ENCODE measurements at regions not wholly inside any gene's neighbourhood (a gene's known extent, or its start where the extent isn't known, plus 50 kb on each side); places are given as distances from the start of the nearest gene placed in this dataset.
"Not testable (repeated sequence)": the region's sequence is repeated elsewhere in the genome, so short reads cannot be mapped to it uniquely, and the experiment has no call there.

DNA sequence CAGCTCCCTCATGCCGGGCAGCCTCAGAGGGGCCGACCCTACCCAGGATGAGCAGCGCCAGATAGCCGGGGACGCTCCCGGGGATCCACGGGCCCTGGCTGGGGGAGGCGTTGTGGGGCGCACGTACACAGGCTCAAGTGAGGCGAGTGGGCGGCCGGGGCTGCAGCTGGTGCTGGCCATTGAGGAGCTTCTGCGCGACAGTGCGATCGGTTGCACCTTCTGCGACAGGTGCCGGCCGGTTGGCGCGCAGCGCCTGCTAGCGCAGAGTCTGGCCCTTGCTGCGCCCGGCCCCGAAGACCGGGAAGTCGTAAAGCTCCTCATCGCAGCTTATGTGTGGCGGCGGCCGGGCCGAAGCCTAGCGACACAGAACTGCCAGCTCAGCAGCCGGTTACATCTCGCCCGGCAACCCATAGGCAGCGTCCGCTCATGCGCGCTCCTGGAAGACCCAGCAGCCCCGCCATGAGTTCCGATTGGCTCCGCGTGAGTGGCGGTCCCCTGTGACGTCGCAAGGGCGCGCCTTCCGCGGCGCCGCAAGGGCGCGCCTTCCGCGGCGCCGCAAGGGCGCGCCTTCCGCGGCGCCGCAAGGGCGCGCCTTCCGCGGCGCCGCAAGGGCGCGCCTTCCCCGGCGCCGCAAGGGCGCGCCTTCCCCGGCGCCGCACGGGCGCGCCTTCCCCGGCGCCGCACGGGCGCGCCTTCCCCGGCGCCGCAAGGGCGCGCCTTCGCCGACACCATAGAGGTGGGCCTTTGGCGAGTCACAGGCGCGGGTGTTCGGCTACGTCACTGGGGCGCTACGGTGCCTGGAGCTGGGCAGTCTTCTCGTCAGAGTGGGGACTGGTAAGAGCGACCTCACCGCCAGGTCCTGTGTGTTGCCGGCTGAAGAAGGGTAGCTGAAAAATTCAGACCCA, 308.6 kb downstream of the ZNF37A start (continued):
- TF ChIP-seq, protein P1, sequence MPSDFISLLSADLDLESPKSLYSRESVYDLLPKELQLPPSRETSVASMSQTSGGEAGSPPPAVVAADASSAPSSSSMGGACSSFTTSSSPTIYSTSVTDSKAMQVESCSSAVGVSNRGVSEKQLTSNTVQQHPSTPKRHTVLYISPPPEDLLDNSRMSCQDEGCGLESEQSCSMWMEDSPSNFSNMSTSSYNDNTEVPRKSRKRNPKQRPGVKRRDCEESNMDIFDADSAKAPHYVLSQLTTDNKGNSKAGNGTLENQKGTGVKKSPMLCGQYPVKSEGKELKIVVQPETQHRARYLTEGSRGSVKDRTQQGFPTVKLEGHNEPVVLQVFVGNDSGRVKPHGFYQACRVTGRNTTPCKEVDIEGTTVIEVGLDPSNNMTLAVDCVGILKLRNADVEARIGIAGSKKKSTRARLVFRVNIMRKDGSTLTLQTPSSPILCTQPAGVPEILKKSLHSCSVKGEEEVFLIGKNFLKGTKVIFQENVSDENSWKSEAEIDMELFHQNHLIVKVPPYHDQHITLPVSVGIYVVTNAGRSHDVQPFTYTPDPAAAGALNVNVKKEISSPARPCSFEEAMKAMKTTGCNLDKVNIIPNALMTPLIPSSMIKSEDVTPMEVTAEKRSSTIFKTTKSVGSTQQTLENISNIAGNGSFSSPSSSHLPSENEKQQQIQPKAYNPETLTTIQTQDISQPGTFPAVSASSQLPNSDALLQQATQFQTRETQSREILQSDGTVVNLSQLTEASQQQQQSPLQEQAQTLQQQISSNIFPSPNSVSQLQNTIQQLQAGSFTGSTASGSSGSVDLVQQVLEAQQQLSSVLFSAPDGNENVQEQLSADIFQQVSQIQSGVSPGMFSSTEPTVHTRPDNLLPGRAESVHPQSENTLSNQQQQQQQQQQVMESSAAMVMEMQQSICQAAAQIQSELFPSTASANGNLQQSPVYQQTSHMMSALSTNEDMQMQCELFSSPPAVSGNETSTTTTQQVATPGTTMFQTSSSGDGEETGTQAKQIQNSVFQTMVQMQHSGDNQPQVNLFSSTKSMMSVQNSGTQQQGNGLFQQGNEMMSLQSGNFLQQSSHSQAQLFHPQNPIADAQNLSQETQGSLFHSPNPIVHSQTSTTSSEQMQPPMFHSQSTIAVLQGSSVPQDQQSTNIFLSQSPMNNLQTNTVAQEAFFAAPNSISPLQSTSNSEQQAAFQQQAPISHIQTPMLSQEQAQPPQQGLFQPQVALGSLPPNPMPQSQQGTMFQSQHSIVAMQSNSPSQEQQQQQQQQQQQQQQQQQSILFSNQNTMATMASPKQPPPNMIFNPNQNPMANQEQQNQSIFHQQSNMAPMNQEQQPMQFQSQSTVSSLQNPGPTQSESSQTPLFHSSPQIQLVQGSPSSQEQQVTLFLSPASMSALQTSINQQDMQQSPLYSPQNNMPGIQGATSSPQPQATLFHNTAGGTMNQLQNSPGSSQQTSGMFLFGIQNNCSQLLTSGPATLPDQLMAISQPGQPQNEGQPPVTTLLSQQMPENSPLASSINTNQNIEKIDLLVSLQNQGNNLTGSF (CRISPR knock-in tag; IDR thresholded peaks at IDR 0.05): 0 out of 2 replicates have a peak, but pooled peaks have one; percentile 31
- TF ChIP-seq, protein P2, sequence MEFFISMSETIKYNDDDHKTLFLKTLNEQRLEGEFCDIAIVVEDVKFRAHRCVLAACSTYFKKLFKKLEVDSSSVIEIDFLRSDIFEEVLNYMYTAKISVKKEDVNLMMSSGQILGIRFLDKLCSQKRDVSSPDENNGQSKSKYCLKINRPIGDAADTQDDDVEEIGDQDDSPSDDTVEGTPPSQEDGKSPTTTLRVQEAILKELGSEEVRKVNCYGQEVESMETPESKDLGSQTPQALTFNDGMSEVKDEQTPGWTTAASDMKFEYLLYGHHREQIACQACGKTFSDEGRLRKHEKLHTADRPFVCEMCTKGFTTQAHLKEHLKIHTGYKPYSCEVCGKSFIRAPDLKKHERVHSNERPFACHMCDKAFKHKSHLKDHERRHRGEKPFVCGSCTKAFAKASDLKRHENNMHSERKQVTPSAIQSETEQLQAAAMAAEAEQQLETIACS (CRISPR knock-in tag; IDR thresholded peaks at IDR 0.05): peak; percentile 92
- peak; percentile 70 for TF ChIP-seq NFYC (CRISPR knock-in tag; IDR thresholded peaks at IDR 0.05)
- TF ChIP-seq KMT2B (CRISPR knock-in tag; IDR thresholded peaks at IDR 0.05): peak; percentile 35; the same call in 1 of the 2 replicates
- TF ChIP-seq YEATS4 (CRISPR knock-in tag; IDR thresholded peaks at IDR 0.05; ENCODE audit: borderline replicate concordance): peak; percentile 62
- TF ChIP-seq SP1 (IDR thresholded peaks at IDR 0.05): not testable (repeated sequence)
- TF ChIP-seq SP1 (CRISPR knock-in tag; IDR thresholded peaks at IDR 0.05): 0 out of 2 replicates have a peak, but pooled peaks have one; percentile 11
- TF ChIP-seq MYPOP (CRISPR knock-in tag; IDR thresholded peaks at IDR 0.05): peak; percentile 79; the same call in 1 of the 2 replicates
- peak; percentile 42 for TF ChIP-seq ASH2L (IDR thresholded peaks at IDR 0.05; ENCODE audit: insufficient read length, low read depth, low read length)
- peak; percentile 36; the same call in 1 of the 2 replicates for TF ChIP-seq ZNF335 (CRISPR knock-in tag; IDR thresholded peaks at IDR 0.05)
- TF ChIP-seq, protein P3, sequence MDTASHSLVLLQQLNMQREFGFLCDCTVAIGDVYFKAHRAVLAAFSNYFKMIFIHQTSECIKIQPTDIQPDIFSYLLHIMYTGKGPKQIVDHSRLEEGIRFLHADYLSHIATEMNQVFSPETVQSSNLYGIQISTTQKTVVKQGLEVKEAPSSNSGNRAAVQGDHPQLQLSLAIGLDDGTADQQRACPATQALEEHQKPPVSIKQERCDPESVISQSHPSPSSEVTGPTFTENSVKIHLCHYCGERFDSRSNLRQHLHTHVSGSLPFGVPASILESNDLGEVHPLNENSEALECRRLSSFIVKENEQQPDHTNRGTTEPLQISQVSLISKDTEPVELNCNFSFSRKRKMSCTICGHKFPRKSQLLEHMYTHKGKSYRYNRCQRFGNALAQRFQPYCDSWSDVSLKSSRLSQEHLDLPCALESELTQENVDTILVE (CRISPR knock-in tag; IDR thresholded peaks at IDR 0.05): 0 out of 2 replicates have a peak, but pooled peaks have one; percentile 68
- peak; percentile 77; the same call in 1 of the 2 replicates for TF ChIP-seq NFKB2 (CRISPR knock-in tag; IDR thresholded peaks at IDR 0.05; ENCODE audit: borderline replicate concordance)
- peak; percentile 79 for TF ChIP-seq PHF8 (CRISPR knock-in tag; IDR thresholded peaks at IDR 0.05)
- 0 out of 2 replicates have a peak, but pooled peaks have one; percentile 47 for TF ChIP-seq TSC22D2 (CRISPR knock-in tag; IDR thresholded peaks at IDR 0.05; ENCODE audit: borderline replicate concordance)
- TF ChIP-seq THAP11 (CRISPR knock-in tag; IDR thresholded peaks at IDR 0.05): peak; percentile 79
- TF ChIP-seq NFYB (CRISPR knock-in tag; IDR thresholded peaks at IDR 0.05): peak; percentile 77
- TF ChIP-seq AGO2 (optimal IDR thresholded peaks at IDR 0.05; ENCODE audit: low read depth, low read length): peak; percentile 57
- TF ChIP-seq KDM5B (CRISPR knock-in tag; IDR thresholded peaks at IDR 0.05; ENCODE audit: borderline replicate concordance): 0 out of 2 replicates have a peak, but pooled peaks have one; percentile 16
- TF ChIP-seq SAP130 (CRISPR knock-in tag; IDR thresholded peaks at IDR 0.05; ENCODE audit: low read depth): peak; percentile 61
- TF ChIP-seq MAX (IDR thresholded peaks at IDR 0.05): peak; percentile 28; the same call in 1 of the 2 replicates
- TF ChIP-seq RXRB (CRISPR knock-in tag; IDR thresholded peaks at IDR 0.05; ENCODE audit: borderline replicate concordance): 0 out of 2 replicates have a peak, but pooled peaks have one; percentile 8

Data from HepG2 (cell line).